GM13977 (cell line): ENCODE measurements at regions not wholly inside any gene's neighbourhood (a gene's known extent, or its start where the extent isn't known, plus 50 kb on each side); places are given as distances from the start of the nearest gene placed in this dataset.
"Not testable (repeated sequence)": the region's sequence is repeated elsewhere in the genome, so short reads cannot be mapped to it uniquely, and the experiment has no call there.

ENCODE experiments used
- DNase-seq: peaks from one replicate; pipeline ENCODE4 v3.0.0; 2012; ENCODE audit warnings: low spot score
- CTCF ChIP-seq: IDR thresholded peaks from 2 replicates; pipeline ENCODE4 v1.5.1; 2012; ENCODE audit warnings: mild to moderate bottlenecking, control low read depth; ENCODE audit not compliant: insufficient read depth; ENCODE audit errors: extremely low read depth, missing control alignments
- in situ Hi-C: fragments of 300-500 bp; cut with MboI; formaldehyde crosslinking; loops from one replicate; pipeline ENCODE4 v1.12.0; 2022; ENCODE audit warnings: low sequenced_read_pairs, low pct_unique_long_range_greater_than_20kb, mixed read lengths, inconsistent platforms; ENCODE audit not compliant: unreplicated experiment

- no peak for TF ChIP-seq CTCF
- in situ Hi-C loops, result no loop called here
- no peak for DNase-seq
Observed at GRCh38 chr16:5176505-5176904, 78.9 kb upstream of the EEF2KMT start.

GRCh38 chr16:5175266-5175665 is 77.7 kb upstream of the EEF2KMT start:
- no peak for TF ChIP-seq CTCF
- in situ Hi-C loops, result no loop called here
- no peak for DNase-seq

GRCh38 chr16:5166486-5166885 is 68.9 kb upstream of the EEF2KMT start:
- DNase-seq, result no peak
- TF ChIP-seq CTCF, result no peak
- in situ Hi-C loops, result no loop called here

GRCh38 chr16:5165429-5165828 is 67.8 kb upstream of the EEF2KMT start:
- DNase-seq, in situ Hi-C loops: not testable (repeated sequence)

- in situ Hi-C loops, DNase-seq: not testable (repeated sequence)
Observed at GRCh38 chr16:5162801-5163200, 65.2 kb upstream of the EEF2KMT start.

GRCh38 chr16:5161888-5162287 is 64.3 kb upstream of the EEF2KMT start:
- DNase-seq, in situ Hi-C loops: not testable (repeated sequence)

- in situ Hi-C loops, DNase-seq: not testable (repeated sequence)
Observed at GRCh38 chr16:5160010-5160409, 62.4 kb upstream of the EEF2KMT start.

GRCh38 chr16:5159537-5159936 is 61.9 kb upstream of the EEF2KMT start:
- DNase-seq, in situ Hi-C loops: not testable (repeated sequence)

- in situ Hi-C loops, result no loop called here
- TF ChIP-seq CTCF, result no peak
- no peak for DNase-seq
Observed at GRCh38 chr16:5158494-5158893, 60.9 kb upstream of the EEF2KMT start.

- in situ Hi-C loops, DNase-seq: not testable (repeated sequence)
Observed at GRCh38 chr16:5156486-5156885, 58.9 kb upstream of the EEF2KMT start.

- in situ Hi-C loops, DNase-seq: not testable (repeated sequence)
Observed at GRCh38 chr16:5154006-5154405, 56.4 kb upstream of the EEF2KMT start.

GRCh38 chr16:5151409-5151808 is 53.8 kb upstream of the EEF2KMT start:
- in situ Hi-C loops, DNase-seq: not testable (repeated sequence)
